ENCODE measurements at regions not wholly inside any gene's neighbourhood (a gene's known extent, or its start where the extent isn't known, plus 50 kb on each side); places are given as distances from the start of the nearest gene placed in this dataset.
"Not testable (repeated sequence)": the region's sequence is repeated elsewhere in the genome, so short reads cannot be mapped to it uniquely, and the experiment has no call there.

DNA sequence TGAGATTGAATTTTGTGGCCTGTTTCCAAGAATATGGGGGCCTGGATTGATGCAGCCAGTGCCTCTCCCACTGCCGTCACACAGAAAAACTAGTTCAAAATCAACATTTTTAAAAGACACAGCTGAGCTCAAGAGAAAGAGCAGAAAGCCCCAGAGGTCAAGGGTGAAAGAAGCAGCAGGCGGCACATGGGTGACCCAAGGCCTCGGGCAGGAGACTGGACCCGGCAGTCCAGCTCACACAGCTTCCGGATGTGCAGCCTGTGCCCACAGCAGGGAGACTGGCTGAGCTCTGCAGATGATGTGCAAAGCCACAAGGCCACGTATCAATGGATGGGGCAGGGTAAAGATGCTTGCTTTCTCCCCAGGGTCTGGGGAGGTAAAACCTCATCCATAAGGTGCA, 50.4 kb upstream of the RNF32 start:
- no peak for ATAC-seq (ENCODE audit: poor library complexity)
- no peak for DNase-seq
- intact Hi-C loops (cut with DNase I): no loop called here

DNA sequence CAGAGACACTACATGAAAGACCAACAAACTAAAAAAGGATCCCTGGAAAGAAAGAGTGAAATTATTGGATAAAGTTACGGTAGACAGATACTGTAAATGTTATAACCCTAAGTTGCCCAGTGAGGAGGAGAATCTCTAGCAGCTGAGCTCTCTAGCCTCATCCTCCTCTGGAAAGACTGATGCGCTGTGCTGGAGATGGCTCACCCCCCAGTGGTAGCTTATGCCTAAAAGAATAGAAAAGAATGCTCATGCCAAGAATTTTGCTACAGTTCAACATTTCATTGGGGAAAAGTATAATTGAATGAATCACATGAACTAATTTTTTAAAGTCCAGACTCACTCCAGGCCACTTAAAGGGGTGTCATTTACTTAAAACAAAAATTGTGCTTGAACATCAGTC, 50.8 kb upstream of the RNF32 start:
- ATAC-seq (ENCODE audit: poor library complexity): no peak

DNA sequence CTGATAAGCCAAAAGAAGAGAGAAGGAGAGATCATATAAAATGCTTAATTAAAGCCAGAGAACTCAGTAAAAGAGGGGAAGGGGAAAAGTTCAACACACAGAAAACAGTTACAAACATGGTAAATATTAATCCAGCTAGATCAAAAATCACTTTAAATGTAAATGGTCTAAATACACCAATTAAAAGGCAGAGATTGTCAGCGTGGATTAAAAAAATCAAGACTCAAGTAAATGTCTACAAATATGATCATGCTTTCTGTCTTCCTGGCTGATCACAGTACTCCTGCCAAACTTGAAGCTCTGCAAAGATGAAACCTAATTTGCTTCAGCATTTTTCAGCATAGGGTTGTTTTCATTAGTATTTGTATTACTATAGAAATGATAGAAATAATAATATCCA, 54.6 kb upstream of the RNF32 start:
- intact Hi-C loops (cut with DNase I): no loop called here
- no peak for ATAC-seq (ENCODE audit: poor library complexity)
- no peak for DNase-seq

More for the DNA sequence above, 50.8 kb upstream of the RNF32 start:
- intact Hi-C loops (cut with DNase I): no loop called here
- DNase-seq: no peak

DNA sequence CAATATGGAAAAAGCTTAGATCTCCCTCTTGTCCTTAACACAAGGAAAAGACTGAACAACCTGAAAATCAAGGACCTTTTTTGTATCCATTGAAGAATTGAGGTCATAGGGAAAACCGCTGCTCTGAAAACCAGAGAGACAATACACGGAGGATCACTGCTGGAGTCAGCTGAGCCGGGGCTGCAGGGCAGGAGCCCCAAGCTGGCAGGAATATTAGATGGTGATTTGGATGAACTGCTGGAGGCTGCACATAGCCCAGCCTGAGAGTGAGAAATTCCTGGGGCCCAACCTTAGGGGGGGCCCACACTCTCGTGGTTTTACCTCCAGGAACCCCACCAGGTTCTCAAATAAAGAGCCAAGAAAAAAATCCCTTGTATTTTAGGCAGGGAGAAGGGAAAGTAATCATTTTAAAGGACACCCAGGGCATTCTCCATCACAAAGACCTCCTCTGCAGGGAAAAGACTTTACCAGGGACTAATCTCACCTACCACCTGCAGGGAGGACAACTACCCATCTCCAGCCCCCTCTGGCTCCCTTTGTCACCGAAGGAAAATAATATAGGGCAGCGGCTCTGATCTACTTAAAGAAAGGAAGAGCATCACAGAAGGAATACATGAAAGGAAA, 55.4 kb upstream of the RNF32 start:
- ATAC-seq (ENCODE audit: poor library complexity): no peak
- intact Hi-C loops (cut with DNase I): no loop called here
- no peak for DNase-seq

DNA sequence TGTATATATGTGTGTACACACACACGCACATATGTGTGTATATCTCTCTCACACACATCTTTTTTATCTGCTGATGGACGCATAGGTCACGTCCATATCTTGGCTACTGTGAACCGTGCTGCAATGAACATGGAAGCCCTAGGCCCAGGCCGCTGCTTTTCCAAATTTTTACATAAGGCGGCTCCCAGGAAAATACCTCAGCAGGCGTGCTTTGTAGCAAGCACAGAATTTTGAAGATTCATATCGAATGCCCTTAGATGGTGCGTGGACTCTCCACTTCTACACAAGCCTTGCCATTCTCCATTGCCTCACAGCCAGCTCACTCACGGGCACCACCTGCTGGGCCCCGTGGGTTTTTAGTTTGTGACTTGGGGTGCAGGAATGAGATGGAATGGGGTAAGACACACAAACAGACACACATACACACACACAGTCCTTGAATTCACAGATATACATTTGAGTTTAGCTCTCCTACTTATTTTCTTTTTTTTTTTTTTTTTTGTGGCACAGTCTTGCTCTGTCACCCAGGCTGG, 57.9 kb upstream of the RNF32 start:
- ATAC-seq (ENCODE audit: poor library complexity) (no peak), DNase-seq (no peak)
- intact Hi-C loops (cut with DNase I): no loop called here

DNA sequence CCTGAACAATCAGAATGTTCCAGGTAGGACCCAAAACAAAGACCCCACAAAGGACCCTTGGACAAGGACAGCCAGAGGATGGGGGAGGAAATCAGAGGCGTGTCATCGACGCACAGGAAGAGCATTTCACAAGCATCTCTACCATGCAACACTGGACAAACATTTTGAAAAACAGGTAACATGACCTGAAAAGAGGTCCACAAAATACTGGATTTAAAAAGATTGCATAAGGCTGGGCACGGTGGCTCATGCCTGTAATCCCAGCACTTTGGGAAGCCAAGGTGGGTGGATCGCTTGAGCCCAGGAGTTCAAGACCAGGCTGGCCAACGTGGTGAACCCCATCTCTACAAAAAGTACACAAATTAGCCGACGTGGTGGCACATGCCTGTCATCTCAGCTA, 60.5 kb upstream of the RNF32 start:
- ATAC-seq (ENCODE audit: poor library complexity) (no peak), DNase-seq (no peak)
- intact Hi-C loops (cut with DNase I): no loop called here

DNA sequence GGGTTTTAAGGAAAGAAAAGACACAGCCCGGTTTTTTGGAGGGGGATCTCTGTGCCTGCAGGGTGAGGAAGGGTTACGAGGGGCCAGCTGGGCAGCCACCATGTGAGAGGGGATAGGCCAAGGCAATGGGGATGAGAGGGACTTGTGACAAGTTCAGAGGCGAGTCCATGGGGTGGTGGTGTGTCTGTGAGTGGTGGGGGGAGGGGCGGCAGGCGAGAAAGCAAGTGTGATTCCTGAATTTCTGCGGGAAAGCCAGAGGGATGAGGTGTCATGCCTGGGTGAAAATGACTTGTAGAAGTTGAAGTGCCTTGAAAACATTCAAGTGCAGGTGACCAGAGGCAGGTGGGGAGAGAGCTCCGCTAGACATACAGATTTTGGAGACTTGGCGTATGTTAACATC, 61.0 kb upstream of the RNF32 start:
- intact Hi-C loops (cut with DNase I): no loop called here
- ATAC-seq (ENCODE audit: poor library complexity): no peak
- DNase-seq: no peak

DNA sequence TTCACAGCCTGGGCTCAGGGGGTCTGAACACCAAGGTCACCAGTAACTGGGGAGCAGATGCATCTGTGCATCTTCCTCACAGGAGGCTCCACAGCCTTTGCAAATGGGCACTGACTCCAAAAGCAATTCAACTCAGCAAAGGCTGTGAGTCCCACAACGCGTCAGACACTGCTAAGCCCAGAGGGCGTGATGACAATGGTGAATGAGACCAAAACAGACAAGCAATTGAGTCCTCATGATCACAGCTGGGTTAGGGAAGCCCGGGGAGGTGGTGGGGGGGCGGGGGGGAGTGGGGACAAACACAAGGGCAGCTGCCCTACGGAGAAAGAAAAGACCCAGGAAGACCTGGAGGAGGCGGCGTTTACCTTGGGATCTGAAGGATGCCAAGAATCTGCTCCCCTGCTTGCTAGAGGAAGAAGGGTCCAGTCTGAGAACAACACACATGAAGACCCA, 61.6 kb upstream of the RNF32 start:
- intact Hi-C loops (cut with DNase I): no loop called here
- DNase-seq (no peak), ATAC-seq (ENCODE audit: poor library complexity) (no peak)

DNA sequence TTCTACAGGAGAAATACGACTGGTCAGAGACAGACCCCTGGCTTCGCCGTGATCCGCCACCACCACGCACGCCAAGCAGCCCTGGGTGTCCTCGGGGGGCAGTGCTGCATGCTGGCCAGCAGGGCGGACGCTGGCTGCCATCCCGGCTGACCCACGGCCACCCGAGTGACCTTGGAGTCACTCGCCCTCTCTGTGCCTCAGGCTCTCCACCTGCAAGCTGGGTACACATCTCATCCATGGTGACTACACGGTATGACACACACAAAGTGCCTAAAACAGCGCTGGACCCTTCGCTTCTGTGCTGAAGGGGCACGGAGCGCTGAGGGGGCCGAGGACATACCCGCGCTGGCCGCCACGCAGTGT, 62.0 kb upstream of the RNF32 start:
- no peak for DNase-seq
- intact Hi-C loops (cut with DNase I): no loop called here
- ATAC-seq (ENCODE audit: poor library complexity): no peak

DNA sequence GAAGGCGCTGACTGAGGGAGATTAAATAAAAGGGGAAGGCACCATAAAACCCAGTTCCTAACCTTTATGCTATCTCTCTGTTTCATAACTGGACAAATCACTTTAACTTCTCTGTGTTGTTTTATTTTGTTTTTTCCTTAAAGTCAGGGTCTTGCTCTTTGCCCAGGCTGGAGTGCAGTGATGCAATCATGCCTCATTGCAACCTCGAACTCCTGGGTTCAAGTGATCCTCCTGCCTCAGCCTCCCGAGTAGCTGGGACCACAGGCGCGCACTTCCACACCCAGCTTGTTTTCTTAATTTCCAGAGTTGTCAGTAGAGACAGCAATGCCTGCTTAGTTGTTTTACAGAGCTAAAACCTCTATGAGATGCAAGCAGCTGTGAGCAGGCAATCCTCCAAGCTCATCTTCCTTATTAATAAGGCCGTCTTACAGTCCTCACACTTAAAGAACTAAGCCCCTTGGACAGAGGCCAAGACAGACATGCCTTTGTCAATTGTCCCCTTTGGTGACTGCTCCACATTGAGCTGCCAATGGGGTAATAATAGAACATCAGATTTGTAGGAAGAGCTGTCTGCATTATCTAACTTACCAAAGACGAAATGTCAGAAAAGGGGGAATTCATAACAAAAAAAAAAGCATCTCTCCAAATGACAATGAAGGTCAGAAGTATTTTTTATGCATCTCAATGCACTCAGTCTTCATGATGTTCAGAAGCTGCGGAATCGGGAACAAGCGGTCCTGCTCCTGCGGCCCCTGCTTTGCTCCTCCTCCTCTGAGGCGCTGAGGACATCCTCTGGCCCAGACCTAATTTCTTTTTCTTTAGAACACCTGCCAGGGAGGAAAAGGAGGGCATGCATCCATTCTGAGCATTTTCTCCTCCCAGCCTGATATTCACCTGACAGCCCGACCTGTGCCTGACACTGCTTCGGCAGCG, 62.7 kb upstream of the RNF32 start:
- ATAC-seq (ENCODE audit: poor library complexity): no peak
- intact Hi-C loops (cut with DNase I): no loop called here
- DNase-seq: no peak

DNA sequence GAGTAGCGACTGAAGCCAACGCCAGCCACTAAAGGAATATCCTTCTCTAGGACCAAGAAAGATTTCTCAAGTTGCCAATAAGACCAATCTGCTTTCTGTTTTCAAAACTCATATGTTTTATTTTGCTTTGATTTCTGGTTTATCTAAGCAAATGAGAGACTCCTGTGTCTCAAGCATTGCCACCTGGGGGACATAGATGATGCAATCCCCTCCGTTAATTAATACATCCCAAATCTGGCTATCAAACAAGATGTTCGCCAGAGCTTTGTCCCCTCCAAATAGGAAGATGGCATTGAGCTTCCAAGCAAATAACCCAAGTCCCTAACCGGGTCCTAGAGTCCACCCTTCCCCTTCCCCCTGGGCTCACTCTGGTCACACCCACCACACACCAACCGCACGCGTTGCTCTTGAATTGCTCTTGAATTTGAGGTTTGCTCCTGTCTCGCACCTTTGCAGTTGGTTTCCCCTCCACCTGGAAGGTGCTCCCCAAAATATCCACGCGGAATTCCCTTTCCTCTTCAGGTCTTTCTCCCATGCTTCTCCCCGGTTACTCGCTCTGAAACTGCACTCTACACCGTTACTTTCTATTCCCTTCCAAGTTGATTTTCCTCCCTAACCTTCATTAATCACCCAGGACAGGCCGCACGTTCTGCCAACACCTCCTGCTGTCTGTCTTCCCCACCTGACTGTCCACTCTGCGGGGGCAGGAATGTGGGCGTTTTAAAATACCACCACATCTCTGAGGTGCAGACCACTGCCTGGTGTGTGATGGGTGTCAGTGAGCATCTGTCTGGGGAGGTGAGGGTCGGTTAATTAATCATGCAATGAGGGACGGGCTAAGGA, 64.1 kb upstream of the RNF32 start:
- DNase-seq (no peak), ATAC-seq (ENCODE audit: poor library complexity) (no peak)
- intact Hi-C loops (cut with DNase I): no loop called here

DNA sequence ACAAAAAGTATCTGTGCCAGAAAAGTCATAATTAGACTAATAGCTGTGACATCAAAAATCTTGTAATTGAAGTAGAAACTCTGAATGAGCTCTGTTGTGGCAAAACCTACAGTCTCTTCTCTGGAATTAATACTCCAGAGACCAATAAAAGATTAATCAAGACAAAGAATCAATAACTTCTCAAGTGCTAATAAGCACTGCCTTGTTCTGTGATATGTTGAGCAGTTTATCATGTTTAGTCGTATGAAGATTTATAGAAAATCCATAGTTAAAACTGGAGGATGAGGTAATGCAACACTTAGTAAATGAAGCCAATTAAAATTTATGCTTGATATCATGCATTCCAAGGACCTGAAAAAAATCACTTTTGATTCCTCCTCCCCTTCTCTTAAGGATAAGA, 72.3 kb upstream of the RNF32 start:
- DNase-seq: no peak
- ATAC-seq (ENCODE audit: poor library complexity): no peak
- intact Hi-C loops (cut with DNase I): no loop called here

DNA sequence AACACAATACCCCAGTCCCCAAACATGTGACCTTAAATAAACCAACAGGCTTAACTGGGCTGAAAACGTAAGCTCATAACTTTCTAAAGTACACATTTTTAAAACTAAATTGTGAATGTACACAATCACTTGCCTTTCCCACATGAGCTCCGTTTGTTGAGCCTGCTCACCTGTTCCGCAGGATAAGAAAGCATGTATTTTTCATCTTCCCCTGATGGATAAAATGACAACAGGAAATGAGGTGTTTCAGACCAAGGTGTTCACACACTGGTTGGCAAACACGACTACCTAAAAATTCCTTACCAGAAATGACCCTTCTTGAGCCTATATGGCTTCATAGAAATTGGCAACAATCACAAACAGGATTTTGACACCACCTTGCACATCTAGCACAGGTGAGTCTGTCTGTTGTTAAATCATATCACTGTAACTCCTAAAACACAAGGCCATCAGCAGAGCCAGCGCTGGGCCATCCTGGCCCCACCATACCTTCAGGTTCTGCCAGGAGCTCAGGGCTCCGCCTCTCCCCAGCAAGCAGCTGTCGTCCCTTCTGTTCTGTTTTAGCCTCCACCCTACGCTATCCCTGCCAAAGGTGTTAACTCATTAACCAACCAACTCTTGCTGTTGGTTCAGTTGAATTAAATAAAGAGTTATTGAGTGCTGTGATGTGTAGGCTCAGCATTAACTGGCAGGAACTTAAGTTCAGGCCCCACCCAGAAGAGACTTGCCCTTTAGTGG, 73.6 kb upstream of the RNF32 start:
- intact Hi-C loops (cut with DNase I): no loop called here
- DNase-seq (no peak), ATAC-seq (ENCODE audit: poor library complexity) (no peak)

DNA sequence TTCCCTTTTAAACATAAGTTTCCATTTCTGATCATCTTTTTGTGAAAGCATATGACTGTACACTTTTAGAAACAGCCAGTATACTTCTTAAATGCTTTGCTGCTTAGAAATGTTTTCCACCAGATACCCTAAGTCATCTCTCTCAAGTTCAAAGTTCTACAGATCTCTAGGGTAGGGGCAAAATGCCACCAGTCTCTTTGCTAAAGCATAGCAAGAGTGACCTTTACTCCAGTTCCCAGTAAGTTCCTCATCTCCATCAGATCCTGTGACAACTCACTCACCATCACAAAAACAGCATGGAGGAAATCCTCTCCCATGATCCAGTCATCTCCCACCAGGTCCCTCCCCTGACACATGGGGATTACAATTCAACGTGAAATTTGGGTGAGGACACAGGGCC, 75.6 kb upstream of the RNF32 start:
- DNase-seq; intact Hi-C loops (cut with DNase I); ATAC-seq (ENCODE audit: poor library complexity): not testable (repeated sequence)

DNA sequence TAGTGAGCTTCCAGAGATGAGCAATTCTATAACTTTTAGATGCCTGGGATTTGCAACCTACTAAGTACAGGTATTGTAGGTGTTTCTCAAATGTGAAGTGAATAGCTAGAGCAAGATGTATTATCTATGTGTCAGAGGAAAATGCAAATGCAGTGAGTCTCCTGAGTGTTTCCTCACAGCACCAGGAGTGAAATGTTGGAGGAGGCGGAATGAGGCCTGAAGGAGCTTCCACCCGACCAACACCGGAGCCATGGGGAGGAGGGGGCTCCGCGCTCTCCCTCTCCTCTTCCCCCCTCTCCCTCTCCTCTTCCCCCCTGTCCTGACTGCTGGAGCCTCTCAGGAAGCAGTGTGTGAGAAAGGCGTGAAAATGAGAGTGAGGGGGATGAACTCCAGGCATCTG, 79.9 kb upstream of the RNF32 start:
- ATAC-seq (ENCODE audit: poor library complexity) (no peak), DNase-seq (no peak)
- intact Hi-C loops (cut with DNase I): no loop called here

DNA sequence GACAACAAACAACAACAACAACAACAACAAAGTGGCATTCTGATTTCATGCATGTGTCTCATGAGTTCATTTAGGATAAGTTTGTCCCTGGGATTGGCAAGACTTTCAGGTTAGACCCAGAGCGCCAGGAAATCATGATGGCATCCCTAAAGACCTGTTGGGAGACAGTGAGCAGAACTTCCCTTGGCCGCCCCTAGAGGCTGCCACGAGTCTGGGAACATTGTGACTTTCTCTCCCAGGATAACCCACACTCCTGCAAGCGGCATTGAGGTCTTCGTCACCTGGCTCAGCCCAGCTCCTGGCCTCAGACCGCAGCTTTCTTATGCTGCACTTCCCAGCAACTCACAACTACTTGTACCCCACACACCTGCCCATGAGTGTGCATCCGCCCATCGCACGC, 80.5 kb upstream of the RNF32 start:
- intact Hi-C loops (cut with DNase I): no loop called here
- DNase-seq (no peak), ATAC-seq (ENCODE audit: poor library complexity) (no peak)

DNA sequence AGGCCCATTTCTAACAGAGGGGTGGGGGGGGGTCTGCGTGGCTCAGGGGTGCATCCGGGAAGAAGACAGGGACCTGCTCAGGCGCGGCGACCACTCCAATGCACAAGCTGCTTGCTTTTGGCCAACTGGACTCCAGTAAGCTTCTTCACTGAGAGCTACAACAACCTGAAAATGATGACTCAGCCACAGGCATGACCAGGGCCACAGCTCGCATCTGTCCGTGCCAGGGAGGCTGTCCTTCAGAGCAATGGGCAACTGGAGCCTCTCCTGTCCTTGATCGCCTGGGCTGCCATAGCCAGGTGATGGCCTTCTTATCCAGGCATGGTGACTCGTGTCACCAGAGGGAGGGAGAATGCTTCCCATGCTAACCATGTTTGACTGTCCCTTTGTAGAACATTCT, 81.6 kb upstream of the RNF32 start:
- DNase-seq (no peak), ATAC-seq (ENCODE audit: poor library complexity) (no peak)
- intact Hi-C loops (cut with DNase I): no loop called here

DNA sequence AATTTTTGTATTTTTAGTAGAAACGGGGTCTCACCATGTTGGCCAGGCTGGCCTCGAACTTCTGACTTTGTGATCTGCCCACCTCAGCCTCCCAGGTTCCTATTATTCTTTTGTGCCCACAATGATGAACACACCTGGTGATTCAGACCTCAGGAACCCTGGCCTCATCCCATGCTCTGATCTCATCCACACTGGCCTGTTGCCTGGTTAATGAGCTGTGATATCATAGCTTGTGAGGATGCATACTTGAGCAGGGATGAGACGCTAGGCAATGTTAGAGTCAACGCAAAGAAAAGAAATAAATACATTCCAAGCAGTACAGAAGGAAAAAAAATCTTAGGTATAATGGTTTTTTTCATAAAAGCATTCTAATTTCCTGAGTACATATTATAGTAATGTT, 82.4 kb upstream of the RNF32 start:
- DNase-seq (no peak), ATAC-seq (ENCODE audit: poor library complexity) (no peak)
- intact Hi-C loops (cut with DNase I): no loop called here

DNA sequence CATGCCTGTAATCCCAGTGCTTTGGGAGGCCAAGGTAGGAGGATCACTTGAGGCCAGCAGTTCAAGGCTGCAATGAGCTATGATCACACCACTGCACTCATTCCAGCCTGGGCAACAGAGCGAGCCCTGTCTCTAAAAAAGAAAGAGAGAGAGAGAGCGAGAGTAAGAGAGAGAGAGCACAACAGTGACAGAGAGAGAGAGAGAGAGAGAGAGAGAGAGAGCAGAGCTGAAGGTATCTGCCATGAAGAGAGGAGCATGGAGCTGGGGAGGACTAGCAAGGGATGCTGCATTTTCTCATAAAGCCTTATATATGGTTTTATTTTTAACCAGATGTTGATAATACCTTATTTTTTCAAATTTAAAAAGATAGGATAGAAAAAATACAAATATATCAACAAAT, 84.5 kb upstream of the RNF32 start:
- ATAC-seq (ENCODE audit: poor library complexity) (no peak), DNase-seq (no peak)
- intact Hi-C loops (cut with DNase I): no loop called here
